ENCODE measurements at regions not wholly inside any gene's neighbourhood (a gene's known extent, or its start where the extent isn't known, plus 50 kb on each side); places are given as distances from the start of the nearest gene placed in this dataset.

DNA sequence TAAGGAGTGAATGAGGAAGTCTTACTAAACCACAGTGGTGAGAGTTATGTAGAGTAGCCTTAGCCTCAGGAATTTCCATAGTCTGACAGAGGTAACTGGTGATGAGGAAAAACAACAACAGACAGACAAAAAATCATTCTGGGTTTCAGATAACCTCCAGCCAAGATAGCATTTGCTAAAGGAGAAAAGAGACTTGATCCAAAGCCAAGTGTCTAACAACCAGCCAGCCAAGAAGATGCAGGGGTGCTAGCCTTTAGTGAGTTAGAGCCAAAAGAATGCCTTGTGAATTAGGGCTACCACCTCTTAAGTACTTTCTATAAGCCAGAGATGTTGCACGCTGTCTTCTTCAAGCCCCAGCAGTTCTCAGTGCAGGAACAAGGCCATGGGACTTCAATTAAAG lies 478.0 kb upstream of the CPEB2 start:
- no peak for TF ChIP-seq POLR2A (IDR thresholded peaks at IDR 0.05)
- TF ChIP-seq, protein P1, sequence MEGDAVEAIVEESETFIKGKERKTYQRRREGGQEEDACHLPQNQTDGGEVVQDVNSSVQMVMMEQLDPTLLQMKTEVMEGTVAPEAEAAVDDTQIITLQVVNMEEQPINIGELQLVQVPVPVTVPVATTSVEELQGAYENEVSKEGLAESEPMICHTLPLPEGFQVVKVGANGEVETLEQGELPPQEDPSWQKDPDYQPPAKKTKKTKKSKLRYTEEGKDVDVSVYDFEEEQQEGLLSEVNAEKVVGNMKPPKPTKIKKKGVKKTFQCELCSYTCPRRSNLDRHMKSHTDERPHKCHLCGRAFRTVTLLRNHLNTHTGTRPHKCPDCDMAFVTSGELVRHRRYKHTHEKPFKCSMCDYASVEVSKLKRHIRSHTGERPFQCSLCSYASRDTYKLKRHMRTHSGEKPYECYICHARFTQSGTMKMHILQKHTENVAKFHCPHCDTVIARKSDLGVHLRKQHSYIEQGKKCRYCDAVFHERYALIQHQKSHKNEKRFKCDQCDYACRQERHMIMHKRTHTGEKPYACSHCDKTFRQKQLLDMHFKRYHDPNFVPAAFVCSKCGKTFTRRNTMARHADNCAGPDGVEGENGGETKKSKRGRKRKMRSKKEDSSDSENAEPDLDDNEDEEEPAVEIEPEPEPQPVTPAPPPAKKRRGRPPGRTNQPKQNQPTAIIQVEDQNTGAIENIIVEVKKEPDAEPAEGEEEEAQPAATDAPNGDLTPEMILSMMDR (IDR thresholded peaks at IDR 0.05): no peak

Measured in vagina (tissue), 2 donors.